ENCODE measurements at regions not wholly inside any gene's neighbourhood (a gene's known extent, or its start where the extent isn't known, plus 50 kb on each side); places are given as distances from the start of the nearest gene placed in this dataset.

DNA sequence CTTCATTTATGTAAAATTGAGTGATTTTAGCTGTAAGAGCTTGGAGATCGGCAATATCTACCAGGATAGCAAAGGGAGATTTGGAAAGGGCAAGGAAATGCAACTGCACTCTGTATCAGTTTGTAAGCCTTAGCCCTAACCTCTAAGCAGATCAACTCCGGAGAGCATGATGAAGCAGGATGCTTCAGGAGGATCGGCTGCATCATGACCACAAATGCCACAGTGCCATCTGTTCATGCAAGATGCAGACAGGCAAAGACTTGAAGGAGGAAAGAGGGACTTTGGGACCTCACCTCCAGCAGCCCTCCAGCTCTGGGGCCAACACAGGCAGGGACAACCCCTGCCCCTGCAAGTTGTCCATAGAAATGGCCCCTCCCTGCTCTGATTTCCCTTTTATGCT, 377.6 kb upstream of the GATB start:
- TF ChIP-seq SIN3A (IDR thresholded peaks at IDR 0.05; ENCODE audit: borderline replicate concordance, insufficient read depth, low read length) (no peak), POLR2AphosphoS5 (IDR thresholded peaks at IDR 0.05; ENCODE audit: low read depth, low read length) (no peak), FOXP2 (optimal IDR thresholded peaks at IDR 0.05; ENCODE audit: borderline replicate concordance, extremely low read depth, extremely low read length, insufficient read depth) (no peak), TAF1 (IDR thresholded peaks at IDR 0.05; ENCODE audit: borderline replicate concordance, insufficient read depth, low read length) (no peak)
- TF ChIP-seq, protein P1, sequence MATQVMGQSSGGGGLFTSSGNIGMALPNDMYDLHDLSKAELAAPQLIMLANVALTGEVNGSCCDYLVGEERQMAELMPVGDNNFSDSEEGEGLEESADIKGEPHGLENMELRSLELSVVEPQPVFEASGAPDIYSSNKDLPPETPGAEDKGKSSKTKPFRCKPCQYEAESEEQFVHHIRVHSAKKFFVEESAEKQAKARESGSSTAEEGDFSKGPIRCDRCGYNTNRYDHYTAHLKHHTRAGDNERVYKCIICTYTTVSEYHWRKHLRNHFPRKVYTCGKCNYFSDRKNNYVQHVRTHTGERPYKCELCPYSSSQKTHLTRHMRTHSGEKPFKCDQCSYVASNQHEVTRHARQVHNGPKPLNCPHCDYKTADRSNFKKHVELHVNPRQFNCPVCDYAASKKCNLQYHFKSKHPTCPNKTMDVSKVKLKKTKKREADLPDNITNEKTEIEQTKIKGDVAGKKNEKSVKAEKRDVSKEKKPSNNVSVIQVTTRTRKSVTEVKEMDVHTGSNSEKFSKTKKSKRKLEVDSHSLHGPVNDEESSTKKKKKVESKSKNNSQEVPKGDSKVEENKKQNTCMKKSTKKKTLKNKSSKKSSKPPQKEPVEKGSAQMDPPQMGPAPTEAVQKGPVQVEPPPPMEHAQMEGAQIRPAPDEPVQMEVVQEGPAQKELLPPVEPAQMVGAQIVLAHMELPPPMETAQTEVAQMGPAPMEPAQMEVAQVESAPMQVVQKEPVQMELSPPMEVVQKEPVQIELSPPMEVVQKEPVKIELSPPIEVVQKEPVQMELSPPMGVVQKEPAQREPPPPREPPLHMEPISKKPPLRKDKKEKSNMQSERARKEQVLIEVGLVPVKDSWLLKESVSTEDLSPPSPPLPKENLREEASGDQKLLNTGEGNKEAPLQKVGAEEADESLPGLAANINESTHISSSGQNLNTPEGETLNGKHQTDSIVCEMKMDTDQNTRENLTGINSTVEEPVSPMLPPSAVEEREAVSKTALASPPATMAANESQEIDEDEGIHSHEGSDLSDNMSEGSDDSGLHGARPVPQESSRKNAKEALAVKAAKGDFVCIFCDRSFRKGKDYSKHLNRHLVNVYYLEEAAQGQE (IDR thresholded peaks at IDR 0.05; ENCODE audit: insufficient read depth in 1 of 2, low read depth in 2 of 2, low read length in 2 of 2) = no peak

GRCh38 chr4:152132776-152133175, 372.0 kb upstream of the GATB start:
- TF ChIP-seq TAF1 (IDR thresholded peaks at IDR 0.05; ENCODE audit: borderline replicate concordance, insufficient read depth, low read length) = no peak
- no peak for TF ChIP-seq POLR2AphosphoS5 (IDR thresholded peaks at IDR 0.05; ENCODE audit: low read depth, low read length)
- TF ChIP-seq FOXP2 (optimal IDR thresholded peaks at IDR 0.05; ENCODE audit: borderline replicate concordance, extremely low read depth, extremely low read length, insufficient read depth) = no peak
- TF ChIP-seq, protein P1 (IDR thresholded peaks at IDR 0.05; ENCODE audit: insufficient read depth in 1 of 2, low read depth in 2 of 2, low read length in 2 of 2) = no peak
- TF ChIP-seq SIN3A (IDR thresholded peaks at IDR 0.05; ENCODE audit: borderline replicate concordance, insufficient read depth, low read length) = no peak

DNA sequence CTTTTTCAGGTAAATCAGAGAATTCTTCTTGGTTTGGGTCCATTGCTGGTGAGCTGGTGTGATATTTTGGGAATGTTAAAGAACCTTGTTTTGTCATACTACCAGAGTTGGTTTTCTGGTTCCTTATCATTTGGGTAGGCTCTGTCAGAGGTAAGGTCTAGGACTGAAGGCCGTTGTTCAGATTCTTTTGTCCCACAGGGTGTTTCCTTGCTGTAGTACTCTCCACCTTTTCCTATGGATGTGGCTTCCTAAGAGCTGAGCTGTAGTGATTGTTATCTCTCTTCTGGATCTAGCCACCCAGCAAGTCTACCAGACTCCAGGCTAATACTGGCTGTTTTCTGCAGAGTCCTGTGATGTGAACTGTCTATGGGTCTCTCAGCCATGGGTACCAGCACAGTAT, 367.5 kb upstream of the GATB start:
- TF ChIP-seq POLR2AphosphoS5 (IDR thresholded peaks at IDR 0.05; ENCODE audit: low read depth, low read length) = no peak

GRCh38 chr4:152126238-152126637, 365.4 kb upstream of the GATB start:
- TF ChIP-seq, protein P1 (IDR thresholded peaks at IDR 0.05; ENCODE audit: insufficient read depth in 1 of 2, low read depth in 2 of 2, low read length in 2 of 2) = no peak
- TF ChIP-seq POLR2AphosphoS5 (IDR thresholded peaks at IDR 0.05; ENCODE audit: low read depth, low read length) (no peak), FOXP2 (optimal IDR thresholded peaks at IDR 0.05; ENCODE audit: borderline replicate concordance, extremely low read depth, extremely low read length, insufficient read depth) (no peak)

DNA sequence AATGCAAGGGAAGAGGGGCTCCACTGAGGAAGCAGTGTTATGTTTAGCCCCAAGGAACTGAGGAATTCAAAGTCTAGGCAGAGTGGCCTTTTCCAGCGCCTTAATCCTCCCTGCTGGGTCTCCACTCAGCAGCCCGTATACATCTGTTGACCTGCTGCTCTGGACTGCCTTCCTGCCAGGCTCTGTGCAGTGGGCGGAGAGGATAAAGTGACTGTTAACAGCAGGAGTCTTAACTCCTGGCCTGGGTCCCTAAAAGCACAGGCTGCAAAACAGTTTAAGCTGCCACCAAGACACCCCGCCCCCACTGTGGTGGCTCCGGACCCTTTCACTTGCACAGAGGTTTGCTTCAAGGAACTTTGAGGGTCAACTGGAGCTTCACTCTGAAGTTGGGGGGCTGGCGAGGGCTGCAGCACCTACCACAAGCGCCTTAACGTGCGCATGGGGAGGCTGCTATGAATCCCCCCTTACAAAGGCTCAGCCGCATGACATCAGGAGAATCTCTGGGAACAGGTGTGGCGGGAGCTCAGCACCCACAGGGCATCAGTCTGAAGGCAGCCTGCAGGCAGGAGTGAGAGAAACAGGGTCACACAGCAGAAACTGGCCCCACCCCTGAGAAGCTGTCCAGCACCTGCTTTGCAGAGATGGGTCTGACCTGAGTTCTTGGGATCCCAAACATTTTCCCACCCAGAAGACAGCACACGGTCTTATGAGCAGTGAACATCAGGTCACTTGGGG, 358.2 kb upstream of the GATB start:
- TF ChIP-seq POLR2AphosphoS5 (IDR thresholded peaks at IDR 0.05; ENCODE audit: low read depth, low read length) = no peak
- no peak for TF ChIP-seq SIN3A (IDR thresholded peaks at IDR 0.05; ENCODE audit: borderline replicate concordance, insufficient read depth, low read length)
- no peak for TF ChIP-seq FOXP2 (optimal IDR thresholded peaks at IDR 0.05; ENCODE audit: borderline replicate concordance, extremely low read depth, extremely low read length, insufficient read depth)

- TF ChIP-seq FOXP2 (optimal IDR thresholded peaks at IDR 0.05; ENCODE audit: borderline replicate concordance, extremely low read depth, extremely low read length, insufficient read depth) (no peak), POLR2AphosphoS5 (IDR thresholded peaks at IDR 0.05; ENCODE audit: low read depth, low read length) (no peak), SIN3A (IDR thresholded peaks at IDR 0.05; ENCODE audit: borderline replicate concordance, insufficient read depth, low read length) (no peak), TAF1 (IDR thresholded peaks at IDR 0.05; ENCODE audit: borderline replicate concordance, insufficient read depth, low read length) (no peak)
- TF ChIP-seq, protein P1 (IDR thresholded peaks at IDR 0.05; ENCODE audit: insufficient read depth in 1 of 2, low read depth in 2 of 2, low read length in 2 of 2) = no peak
These were observed 357.2 kb upstream of the GATB start for GRCh38 chr4:152117933-152118507.

Data from PFSK-1 (cell line).